DND-41 (cell line): ENCODE measurements at regions not wholly inside any gene's neighbourhood (a gene's known extent, or its start where the extent isn't known, plus 50 kb on each side); places are given as distances from the start of the nearest gene placed in this dataset.
A peak's percentile ranks its signal among the peaks of the same experiment; 100 is the strongest.

Source experiments
- ATAC-seq: fragments of 200-7000 bp; cut with Tn5 transposase; 3 replicates; pipeline ENCODE4 v1.9.1; 2021; ENCODE audit warnings: low read depth; ENCODE audit not compliant: insufficient read depth
- DNase-seq: peaks from one replicate; pipeline ENCODE4 v3.0.0-alpha.2; 2020
- H2AFZ ChIP-seq: 2 replicates; pipeline ENCODE4 v1.6.0; 2012; ENCODE audit warnings: low read depth, low read length
- H3K27ac ChIP-seq: 2 replicates; pipeline ENCODE4 v1.5.1; 2012; ENCODE audit warnings: low read length, inconsistent platforms
- H3K27me3 ChIP-seq: fragments of 200-600 bp; sonication (generic); 2 replicates; pipeline ENCODE4 v1.6.0; 2012; ENCODE audit warnings: low read length, mild to moderate bottlenecking, inconsistent platforms; ENCODE audit not compliant: insufficient read depth, poor library complexity
- H3K36me3 ChIP-seq: 2 replicates; pipeline ENCODE4 v1.5.1; 2012; ENCODE audit warnings: low read length, inconsistent platforms; ENCODE audit not compliant: insufficient read depth
- H3K4me1 ChIP-seq: 2 replicates; pipeline ENCODE4 v1.5.1; 2012; ENCODE audit warnings: mild to moderate bottlenecking, low read length; ENCODE audit not compliant: insufficient read depth
- H3K4me2 ChIP-seq: 2 replicates; pipeline ENCODE4 v1.6.0; 2012; ENCODE audit warnings: mild to moderate bottlenecking, moderate library complexity, low read length, inconsistent platforms; ENCODE audit not compliant: insufficient read depth
- H3K4me3 ChIP-seq, 2 experiments: fragments of 200-600 bp in 1 of 2; shearing (Covaris generic) in 1 of 2; 2 replicates each; pipeline ENCODE4 v1.5.1; 2012 to 2016; ENCODE audit warnings: inconsistent platforms in 2 of 2, low read length in 2 of 2, mild to moderate bottlenecking in 2 of 2, low read depth in 1 of 2, moderate library complexity in 1 of 2
- H3K79me2 ChIP-seq: 2 replicates; pipeline ENCODE4 v1.6.0; 2012; ENCODE audit warnings: low read length, inconsistent platforms; ENCODE audit not compliant: insufficient read depth
- H3K9ac ChIP-seq: 2 replicates; pipeline ENCODE4 v1.6.0; 2012; ENCODE audit warnings: low read depth, mild to moderate bottlenecking, inconsistent platforms, low read length, moderate library complexity
- H3K9me3 ChIP-seq: 2 replicates; pipeline ENCODE4 v1.5.1; 2012; ENCODE audit warnings: low read length, moderate library complexity, mild to moderate bottlenecking, inconsistent platforms; ENCODE audit not compliant: insufficient read depth, severe bottlenecking
- H4K20me1 ChIP-seq: 2 replicates; pipeline ENCODE4 v1.6.0; 2012; ENCODE audit warnings: low read length; ENCODE audit not compliant: insufficient read depth
- CTCF ChIP-seq: IDR thresholded peaks from 2 replicates; pipeline ENCODE4 v1.5.1; 2012; ENCODE audit warnings: borderline replicate concordance, low read length, moderate library complexity, mild to moderate bottlenecking; ENCODE audit not compliant: poor library complexity, severe bottlenecking; ENCODE audit errors: extremely low read depth
- EZH2 ChIP-seq: IDR thresholded peaks from 3 replicates; pipeline ENCODE4 v1.6.1; 2012; ENCODE audit warnings: borderline replicate concordance, low read depth, mild to moderate bottlenecking, moderate library complexity, low read length, inconsistent platforms; ENCODE audit not compliant: severe bottlenecking

- no peak overlapping the region for H3K4me3 ChIP-seq
- no peaks in the 10 kb centered on the region for H3K27me3 ChIP-seq
- DNase-seq (no peak), ATAC-seq (no peak)
- no peaks in the 10 kb centered on the region for H4K20me1 ChIP-seq
- no peak overlapping the region for H2AFZ ChIP-seq
- no peaks in the 10 kb centered on the region for H3K36me3 ChIP-seq
- H3K4me1 ChIP-seq: no peaks in the 10 kb centered on the region
- no peak overlapping the region for H3K4me2 ChIP-seq
- TF ChIP-seq CTCF: no peak
- no peak for TF ChIP-seq EZH2
- no peak overlapping the region for H3K27ac ChIP-seq
- no peaks in the 10 kb centered on the region for H3K9me3 ChIP-seq
- no peaks in the 10 kb centered on the region for H3K79me2 ChIP-seq
- no peak overlapping the region for H3K9ac ChIP-seq
Observed at GRCh38 chr5:60014331-60014730, 120.8 kb upstream of the PDE4D start.

DNA sequence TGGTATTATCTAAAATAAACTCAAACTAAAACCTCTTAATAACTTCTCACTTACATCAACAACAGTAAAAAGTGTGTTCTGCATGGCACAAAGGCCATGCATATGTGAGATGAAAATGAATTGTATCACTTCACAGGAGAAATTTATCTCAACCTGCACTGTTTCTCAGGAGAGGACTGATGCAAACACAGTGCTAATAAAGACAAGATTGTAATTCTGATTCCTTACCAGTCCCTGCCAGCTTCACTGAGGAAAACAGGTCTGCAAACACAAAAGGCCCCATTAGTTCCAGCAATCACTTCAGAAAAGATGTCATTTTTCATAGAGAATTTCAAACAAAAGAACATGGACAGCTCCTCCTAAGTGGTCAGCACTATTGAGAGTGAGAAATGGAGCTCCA is 117.3 kb upstream of the PDE4D start:
- Histone ChIP-seq H4K20me1 (no peaks in the 10 kb centered on the region), H3K4me1 (no peaks in the 10 kb centered on the region), H3K27ac (no peak overlapping the region), H3K36me3 (no peaks in the 10 kb centered on the region), H3K9ac (no peak overlapping the region), H3K9me3 (no peaks in the 10 kb centered on the region), H3K27me3 (no peaks in the 10 kb centered on the region), H3K79me2 (no peaks in the 10 kb centered on the region), H2AFZ (no peak overlapping the region), H3K4me2 (no peak overlapping the region), H3K4me3 (no peak overlapping the region)
- ATAC-seq: no peak
- DNase-seq: no peak
- TF ChIP-seq EZH2: no peak
- TF ChIP-seq CTCF: no peak

DNA sequence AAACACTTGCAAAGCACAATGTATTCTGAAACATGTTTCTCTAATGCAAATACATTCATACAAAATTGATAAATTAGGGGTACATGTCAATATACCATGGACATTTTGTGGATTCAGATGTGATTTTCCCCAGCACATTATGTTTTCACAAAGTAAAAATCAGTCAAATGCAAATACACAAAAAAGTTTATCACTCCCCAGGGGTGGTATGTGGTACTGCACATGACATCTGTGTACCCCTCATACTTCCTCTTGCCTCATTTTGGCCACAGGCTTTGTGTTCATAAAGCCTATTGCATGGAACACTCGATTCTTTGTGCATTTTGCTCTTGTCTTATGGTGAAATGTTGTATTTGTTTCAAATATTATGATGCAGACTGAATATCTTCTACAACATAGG is 116.8 kb upstream of the PDE4D start:
- no peaks in the 10 kb centered on the region for H3K27me3 ChIP-seq
- ATAC-seq: peak; percentile 57; the same call in 1 of the 3 replicates

More for the DNA sequence above, 116.8 kb upstream of the PDE4D start:
- DNase-seq: no peak
- H3K4me1 ChIP-seq: no peaks in the 10 kb centered on the region
- H3K9ac ChIP-seq: no peak overlapping the region
- no peak overlapping the region for H2AFZ ChIP-seq
- H3K4me3 ChIP-seq: no peak overlapping the region
- no peaks in the 10 kb centered on the region for H3K9me3 ChIP-seq
- H3K36me3 ChIP-seq: no peaks in the 10 kb centered on the region
- TF ChIP-seq CTCF (peak; percentile 23), EZH2 (no peak)
- no peaks in the 10 kb centered on the region for H4K20me1 ChIP-seq
- H3K79me2 ChIP-seq: no peaks in the 10 kb centered on the region
- H3K27ac ChIP-seq: no peak overlapping the region
- H3K4me2 ChIP-seq: no peak overlapping the region
